ENCODE measurements at regions not wholly inside any gene's neighbourhood (a gene's known extent, or its start where the extent isn't known, plus 50 kb on each side); places are given as distances from the start of the nearest gene placed in this dataset.

GRCh38 chr10:123583639-123584418 is 82.3 kb upstream of the GPR26 start (continued):
- no peak for TF ChIP-seq KLF6 (CRISPR knock-in tag; IDR thresholded peaks at IDR 0.05; ENCODE audit: borderline replicate concordance)
- TF ChIP-seq SMC3 (conservative IDR thresholded peaks at IDR 0.05; ENCODE audit: insufficient read depth, low read depth, low read length) = 0 out of 2 replicates have a peak, but pooled peaks have one; percentile 31
- no peak for TF ChIP-seq DIDO1 (tag; IDR thresholded peaks at IDR 0.05; ENCODE audit: low read depth)
- no peak for TF ChIP-seq HNRNPLL (IDR thresholded peaks at IDR 0.05; ENCODE audit: low read depth, low read length, poor library complexity, severe bottlenecking)
- no peak for TF ChIP-seq GTF2B (IDR thresholded peaks at IDR 0.05; ENCODE audit: extremely low read depth, insufficient read length)
- no peak for TF ChIP-seq MAX (CRISPR knock-in tag; IDR thresholded peaks at IDR 0.05)
- no peak for TF ChIP-seq NR1H2 (CRISPR knock-in tag; IDR thresholded peaks at IDR 0.05)
- no peak for TF ChIP-seq TCFL5 (CRISPR knock-in tag; conservative IDR thresholded peaks at IDR 0.05)
- TF ChIP-seq UBTF (IDR thresholded peaks at IDR 0.05; ENCODE audit: borderline replicate concordance in 1 of 2, low read depth in 2 of 2, low read length in 2 of 2) = no peak
- TF ChIP-seq POLR3G (IDR thresholded peaks at IDR 0.05; ENCODE audit: extremely low read depth, insufficient read length, insufficient replicate concordance) = no peak
- no peak for TF ChIP-seq TBL1XR1 (IDR thresholded peaks at IDR 0.05; ENCODE audit: low read length in 2 of 2)
